DND-41 (cell line): ENCODE measurements at regions not wholly inside any gene's neighbourhood (a gene's known extent, or its start where the extent isn't known, plus 50 kb on each side); places are given as distances from the start of the nearest gene placed in this dataset.

ENCODE experiments used
- EZH2 ChIP-seq: IDR thresholded peaks from 3 replicates; pipeline ENCODE4 v1.6.1; 2012; ENCODE audit warnings: borderline replicate concordance, low read depth, mild to moderate bottlenecking, moderate library complexity, low read length, inconsistent platforms; ENCODE audit not compliant: severe bottlenecking
- TF ChIP-seq, protein P1 (sequence below): IDR thresholded peaks from 2 replicates; pipeline ENCODE4 v1.5.1; 2012; ENCODE audit warnings: borderline replicate concordance, low read length, moderate library complexity, mild to moderate bottlenecking; ENCODE audit not compliant: poor library complexity, severe bottlenecking; ENCODE audit errors: extremely low read depth

DNA sequence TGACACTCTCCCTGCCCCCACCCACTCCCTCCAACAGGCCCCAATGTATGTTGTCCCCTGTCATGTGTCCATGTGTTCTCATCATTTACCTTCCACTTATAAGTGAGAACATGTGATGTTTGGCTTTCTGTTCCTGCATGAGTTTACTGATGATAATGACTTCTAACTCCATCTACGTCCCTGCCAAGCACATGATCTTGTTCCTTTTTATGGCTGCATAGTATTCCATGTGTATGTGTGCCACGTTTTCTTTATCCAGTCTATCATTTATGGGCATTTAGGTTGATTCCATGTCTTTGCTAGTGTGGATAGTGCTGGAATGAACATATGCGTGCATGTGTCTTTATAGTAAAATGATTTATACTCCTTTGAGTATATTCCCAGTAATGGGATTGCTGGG is 100.0 kb upstream of the LHX5 start:
- TF ChIP-seq, protein P1, sequence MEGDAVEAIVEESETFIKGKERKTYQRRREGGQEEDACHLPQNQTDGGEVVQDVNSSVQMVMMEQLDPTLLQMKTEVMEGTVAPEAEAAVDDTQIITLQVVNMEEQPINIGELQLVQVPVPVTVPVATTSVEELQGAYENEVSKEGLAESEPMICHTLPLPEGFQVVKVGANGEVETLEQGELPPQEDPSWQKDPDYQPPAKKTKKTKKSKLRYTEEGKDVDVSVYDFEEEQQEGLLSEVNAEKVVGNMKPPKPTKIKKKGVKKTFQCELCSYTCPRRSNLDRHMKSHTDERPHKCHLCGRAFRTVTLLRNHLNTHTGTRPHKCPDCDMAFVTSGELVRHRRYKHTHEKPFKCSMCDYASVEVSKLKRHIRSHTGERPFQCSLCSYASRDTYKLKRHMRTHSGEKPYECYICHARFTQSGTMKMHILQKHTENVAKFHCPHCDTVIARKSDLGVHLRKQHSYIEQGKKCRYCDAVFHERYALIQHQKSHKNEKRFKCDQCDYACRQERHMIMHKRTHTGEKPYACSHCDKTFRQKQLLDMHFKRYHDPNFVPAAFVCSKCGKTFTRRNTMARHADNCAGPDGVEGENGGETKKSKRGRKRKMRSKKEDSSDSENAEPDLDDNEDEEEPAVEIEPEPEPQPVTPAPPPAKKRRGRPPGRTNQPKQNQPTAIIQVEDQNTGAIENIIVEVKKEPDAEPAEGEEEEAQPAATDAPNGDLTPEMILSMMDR = no peak
- TF ChIP-seq EZH2 = no peak
